T-helper 17 cell (primary cell): ENCODE measurements at regions not wholly inside any gene's neighbourhood (a gene's known extent, or its start where the extent isn't known, plus 50 kb on each side); places are given as distances from the start of the nearest gene placed in this dataset.

Source experiments
- ATAC-seq: fragments of 150-1000 bp; cut with Tn5 transposase; 2 replicates; pipeline ENCODE4 v1.10.0; 2021; ENCODE audit warnings: mild to moderate bottlenecking, moderate library complexity
- DNase-seq, 3 donors: peaks; one replicate each; pipeline versions ENCODE4 v3.0.0 to v3.0.0-alpha.2; 2020 to 2021
- H3K9me3 ChIP-seq: one replicate; pipeline ENCODE4 v1.7.0; 2013; ENCODE audit warnings: low read length, mild to moderate bottlenecking; ENCODE audit not compliant: control insufficient read depth, poor library complexity, severe bottlenecking
- H3K27ac Mint-ChIP-seq: one replicate; pipeline ENCODE4 v1.8.0; 2022; ENCODE audit warnings: mild to moderate bottlenecking, moderate library complexity, mixed read lengths
- H3K27me3 Mint-ChIP-seq: one replicate; pipeline ENCODE4 v1.8.0; 2022; ENCODE audit warnings: mixed read lengths
- H3K36me3 Mint-ChIP-seq: one replicate; pipeline ENCODE4 v1.8.0; 2022; ENCODE audit warnings: low read depth, mixed read lengths
- H3K4me1 Mint-ChIP-seq: one replicate; pipeline ENCODE4 v1.8.0; 2022; ENCODE audit warnings: mild to moderate bottlenecking, mixed read lengths
- H3K4me3 Mint-ChIP-seq: one replicate; pipeline ENCODE4 v1.8.0; 2022; ENCODE audit warnings: mild to moderate bottlenecking, moderate library complexity, mixed read lengths

DNA sequence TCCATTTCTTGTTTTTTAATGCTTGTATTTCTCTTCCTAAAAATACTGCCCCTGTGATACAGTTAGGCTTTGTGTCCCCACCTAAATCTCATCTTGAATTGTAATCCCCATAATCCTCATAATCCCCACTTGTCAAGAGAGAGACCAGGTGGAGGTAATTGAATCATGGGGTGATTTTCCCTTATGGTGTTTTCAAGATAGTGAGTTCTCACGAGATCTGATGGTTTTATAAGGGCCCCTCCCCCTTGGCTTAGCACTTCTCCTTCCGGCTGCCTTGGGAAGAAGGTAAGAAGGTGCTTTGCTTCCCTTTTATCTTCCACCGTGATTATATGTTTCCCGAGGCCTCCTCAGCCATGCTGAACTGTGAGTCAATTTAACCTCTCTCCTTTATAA, 227.4 kb downstream of the MAN2A1 start:
- Mint-ChIP-seq H3K4me1 (peaks cover 16% of the 10 kb centered on the region), H3K27me3 (no peaks in the 10 kb centered on the region)

DNA sequence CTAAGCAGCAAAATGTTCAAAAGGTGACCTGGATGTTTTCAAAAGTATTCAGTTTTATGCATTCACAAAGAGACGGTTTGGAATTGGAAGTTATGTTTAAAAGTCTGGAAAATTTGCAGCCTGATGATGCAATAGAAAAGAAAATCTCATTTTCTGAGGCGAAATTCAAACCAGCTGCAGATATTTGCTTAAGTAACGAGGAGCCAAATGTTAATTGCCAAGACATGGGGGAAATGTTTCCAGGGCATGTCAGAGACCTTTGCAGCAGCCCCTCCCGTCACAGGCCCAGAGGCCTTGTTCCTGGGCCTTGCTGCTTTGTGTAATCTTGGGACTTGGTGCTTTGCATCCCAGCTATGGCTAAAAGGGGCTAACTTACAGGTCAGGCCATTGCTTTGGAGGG, 228.2 kb downstream of the MAN2A1 start:
- Mint-ChIP-seq H3K36me3 (no peaks in the 10 kb centered on the region), H3K27me3 (no peaks in the 10 kb centered on the region), H3K27ac (no peak overlapping the region), H3K4me1 (peaks cover 23% of the 10 kb centered on the region), H3K4me3 (no peak overlapping the region)
- ATAC-seq: no peak
- no peaks in the 10 kb centered on the region for H3K9me3 ChIP-seq
- no peak for DNase-seq

More for the DNA sequence above, 227.4 kb downstream of the MAN2A1 start:
- no peak for ATAC-seq
- H3K9me3 ChIP-seq: no peaks in the 10 kb centered on the region
- no peaks in the 10 kb centered on the region for H3K36me3 Mint-ChIP-seq
- DNase-seq: no peak
- peak overlapping the region; percentile 14 for H3K27ac Mint-ChIP-seq
- no peak overlapping the region for H3K4me3 Mint-ChIP-seq

DNA sequence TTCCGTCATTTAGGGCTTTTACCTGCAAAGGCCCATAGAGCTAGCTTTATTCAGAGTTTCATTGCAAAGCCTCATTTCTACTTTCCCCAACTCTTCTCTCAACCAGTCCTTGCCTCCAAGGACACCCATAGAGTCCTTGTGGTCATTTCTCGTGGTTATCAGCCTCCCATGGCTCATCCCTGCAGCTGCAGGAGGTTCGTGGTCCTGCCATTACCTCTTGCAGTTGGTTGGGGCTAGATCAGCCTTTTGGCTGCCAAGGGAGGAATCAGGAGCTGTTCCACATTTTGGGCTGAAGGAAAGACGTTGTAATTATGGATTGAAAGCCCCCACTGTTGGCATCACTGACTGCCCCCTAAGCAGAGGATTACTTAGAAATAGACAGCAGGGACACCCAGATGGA, 231.0 kb downstream of the MAN2A1 start:
- DNase-seq (no peak), ATAC-seq (no peak)
- peaks cover 28% of the 10 kb centered on the region for H3K4me1 Mint-ChIP-seq
- peak overlapping the region; percentile 95 for H3K27ac Mint-ChIP-seq
- H3K9me3 ChIP-seq: no peaks in the 10 kb centered on the region
- no peaks in the 10 kb centered on the region for H3K36me3 Mint-ChIP-seq
- no peak overlapping the region for H3K4me3 Mint-ChIP-seq
- peaks cover 8% of the 10 kb centered on the region for H3K27me3 Mint-ChIP-seq

DNA sequence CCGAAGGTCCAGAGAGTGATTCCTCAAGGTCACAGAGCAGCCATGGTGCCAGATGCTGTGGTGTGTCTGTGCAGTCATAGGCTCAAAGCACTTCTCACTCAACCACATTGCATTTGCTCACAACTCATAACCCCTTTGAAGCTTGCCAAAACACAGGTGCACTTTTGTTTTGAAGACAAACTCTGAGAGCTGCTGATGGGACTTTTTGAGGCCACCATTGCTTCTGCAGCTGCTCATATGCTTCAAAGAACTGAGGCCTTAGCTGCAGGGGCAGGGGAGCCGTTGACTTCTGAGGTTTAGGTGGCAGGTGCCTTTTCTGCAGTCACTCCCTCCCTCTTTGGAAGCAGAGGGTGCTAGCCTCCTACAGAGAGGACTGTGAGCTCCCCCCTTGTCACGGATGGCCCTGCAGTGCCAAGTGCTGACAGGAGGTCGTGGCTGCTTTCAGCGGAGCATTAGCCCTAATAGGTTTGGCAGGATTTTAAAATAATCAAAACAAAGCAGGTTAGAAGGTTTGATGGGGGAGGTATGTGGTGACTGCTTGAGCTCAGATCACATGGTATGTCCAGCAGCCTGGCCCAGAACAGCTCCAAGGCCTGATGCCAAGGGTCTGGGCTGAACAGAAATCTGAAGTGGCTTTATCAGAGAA, 232.1 kb downstream of the MAN2A1 start:
- Mint-ChIP-seq H3K27me3 (peaks cover 12% of the 10 kb centered on the region), H3K4me1 (peaks cover 25% of the 10 kb centered on the region), H3K4me3 (peak overlapping the region; percentile 81), H3K27ac (peak overlapping the region; percentile 95), H3K36me3 (no peaks in the 10 kb centered on the region)
- ATAC-seq: peak; percentile 90
- no peaks in the 10 kb centered on the region for H3K9me3 ChIP-seq
- peak in 2 of 3 donors; percentile 9 to 27 for DNase-seq

DNA sequence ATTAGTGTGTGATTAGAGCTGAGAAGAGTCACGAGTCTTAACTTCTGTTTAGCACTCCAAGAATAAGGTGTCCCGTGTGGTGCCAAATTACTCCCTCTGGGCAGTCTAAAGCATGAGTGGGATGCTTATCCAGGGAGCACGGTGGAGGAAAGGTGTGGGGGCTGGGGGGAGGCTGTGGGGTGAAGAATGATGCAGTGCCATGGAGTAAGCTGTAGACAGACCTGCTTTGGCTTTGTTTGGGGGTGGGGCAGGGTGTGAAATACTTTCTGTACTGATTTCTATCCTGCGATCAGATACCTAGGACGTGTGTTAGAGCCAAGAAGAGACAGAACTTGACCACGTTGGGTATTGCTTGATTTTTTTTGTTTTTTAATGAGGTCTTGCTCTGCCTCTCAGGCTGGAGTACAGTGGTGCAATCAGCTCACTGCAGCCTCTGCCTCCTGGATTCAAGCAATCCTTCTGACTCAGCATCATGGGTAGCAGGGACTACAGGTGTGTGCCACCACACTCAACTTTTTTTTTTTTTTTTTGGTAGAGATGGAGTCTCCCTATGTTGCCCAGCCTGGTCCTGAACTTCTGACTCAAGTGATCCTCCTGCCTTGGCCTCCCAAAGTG, 232.8 kb downstream of the MAN2A1 start:
- Mint-ChIP-seq H3K4me1 (peaks cover 23% of the 10 kb centered on the region), H3K27me3 (peaks cover 13% of the 10 kb centered on the region), H3K4me3 (peak overlapping the region; percentile 81), H3K27ac (peak overlapping the region; percentile 95), H3K36me3 (no peaks in the 10 kb centered on the region)
- DNase-seq: no peak
- no peaks in the 10 kb centered on the region for H3K9me3 ChIP-seq
- ATAC-seq: no peak

DNA sequence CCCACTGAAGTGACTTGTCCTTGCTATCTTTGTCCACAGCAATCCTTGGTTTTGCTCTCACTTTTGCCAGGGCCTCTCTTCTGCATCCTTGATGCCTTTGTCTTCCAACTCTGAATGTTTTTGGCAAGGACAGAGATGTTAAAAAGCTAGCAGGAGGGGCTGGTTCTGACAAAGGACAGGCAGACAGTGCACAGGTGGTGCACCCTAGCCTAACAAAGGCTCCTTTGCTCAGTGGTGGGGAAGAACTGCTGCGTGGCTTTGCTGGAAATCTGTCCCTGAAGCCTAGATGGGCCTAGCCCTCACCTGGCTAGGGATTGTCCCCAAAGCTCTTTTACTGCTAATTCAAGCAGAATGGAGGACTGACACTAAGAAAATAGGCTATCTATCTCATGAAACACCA, 233.5 kb downstream of the MAN2A1 start:
- H3K36me3 Mint-ChIP-seq: no peaks in the 10 kb centered on the region
- H3K27me3 Mint-ChIP-seq: peaks cover 16% of the 10 kb centered on the region
- DNase-seq: no peak
- H3K9me3 ChIP-seq: no peaks in the 10 kb centered on the region
- peaks cover 23% of the 10 kb centered on the region for H3K4me1 Mint-ChIP-seq
- H3K27ac Mint-ChIP-seq: peak overlapping the region; percentile 95
- ATAC-seq: no peak
- no peak overlapping the region for H3K4me3 Mint-ChIP-seq

DNA sequence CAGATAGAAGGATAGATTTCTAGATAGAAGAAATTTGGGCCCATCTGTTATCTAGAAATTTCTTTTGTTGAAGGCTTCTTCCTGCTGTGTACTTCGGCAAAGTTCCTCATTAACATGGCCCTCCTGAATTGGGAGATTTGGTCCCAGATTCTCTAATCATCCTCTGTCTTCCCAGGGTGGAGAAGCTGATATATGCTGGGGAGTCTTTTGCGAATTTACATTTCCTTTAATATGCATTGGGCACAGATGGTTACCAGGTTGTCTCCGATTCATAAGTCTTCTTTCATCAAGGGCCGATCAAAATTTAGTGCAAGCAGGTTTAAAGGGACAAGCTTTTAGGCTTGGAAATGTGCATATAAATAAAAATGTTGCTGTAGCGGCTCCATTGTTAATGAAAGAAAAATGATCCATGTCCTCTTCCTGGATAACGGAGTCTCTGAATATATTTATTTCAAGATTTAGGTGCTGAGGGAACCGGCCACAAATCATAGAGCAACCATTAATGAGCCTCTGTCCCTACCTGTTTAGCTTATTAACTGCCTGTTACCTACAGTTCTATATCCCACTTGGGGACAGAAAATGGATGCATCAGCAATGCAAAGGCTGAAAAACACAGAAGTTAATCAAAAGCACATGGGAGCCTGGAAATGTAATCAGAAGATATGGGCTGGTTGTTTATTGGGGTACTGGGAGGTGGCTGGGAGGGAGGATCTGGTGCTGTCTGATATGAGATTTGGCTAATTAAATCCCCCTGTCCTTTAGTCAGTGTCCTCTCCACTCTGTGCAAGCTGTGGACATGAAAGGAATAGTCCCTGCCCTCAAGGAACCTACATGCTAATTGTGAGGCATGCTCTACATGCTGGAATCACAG, 234.7 kb downstream of the MAN2A1 start:
- no peak overlapping the region for H3K4me3 Mint-ChIP-seq
- DNase-seq (no peak), ATAC-seq (no peak)
- H3K27me3 Mint-ChIP-seq: peaks cover 16% of the 10 kb centered on the region
- H3K36me3 Mint-ChIP-seq: no peaks in the 10 kb centered on the region
- no peak overlapping the region for H3K27ac Mint-ChIP-seq
- H3K4me1 Mint-ChIP-seq: peaks cover 21% of the 10 kb centered on the region
- no peaks in the 10 kb centered on the region for H3K9me3 ChIP-seq

DNA sequence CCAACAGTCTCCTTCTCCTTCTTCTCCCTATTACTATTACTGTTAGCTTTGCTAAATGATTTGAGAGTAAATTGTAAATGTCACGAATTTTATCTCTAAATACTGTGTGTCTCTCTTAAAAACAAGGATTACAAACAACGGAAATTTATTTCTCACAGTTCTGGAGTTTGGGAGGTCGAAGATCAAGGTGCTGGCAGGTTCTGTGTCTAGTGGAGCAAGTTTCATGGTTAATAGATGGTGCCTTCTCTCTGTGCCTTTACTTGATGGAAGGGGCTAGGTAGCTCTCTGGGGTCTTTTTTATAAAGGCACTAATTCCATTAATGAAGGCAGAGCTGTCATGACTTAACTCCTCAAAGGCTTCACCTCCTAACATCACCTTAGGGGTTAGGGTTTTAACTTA, 237.9 kb downstream of the MAN2A1 start:
- Mint-ChIP-seq H3K4me1 (peaks cover 7% of the 10 kb centered on the region), H3K27ac (no peak overlapping the region), H3K36me3 (no peaks in the 10 kb centered on the region), H3K4me3 (no peak overlapping the region), H3K27me3 (peaks cover 16% of the 10 kb centered on the region)
- H3K9me3 ChIP-seq: no peaks in the 10 kb centered on the region
- no peak for DNase-seq
- no peak for ATAC-seq

DNA sequence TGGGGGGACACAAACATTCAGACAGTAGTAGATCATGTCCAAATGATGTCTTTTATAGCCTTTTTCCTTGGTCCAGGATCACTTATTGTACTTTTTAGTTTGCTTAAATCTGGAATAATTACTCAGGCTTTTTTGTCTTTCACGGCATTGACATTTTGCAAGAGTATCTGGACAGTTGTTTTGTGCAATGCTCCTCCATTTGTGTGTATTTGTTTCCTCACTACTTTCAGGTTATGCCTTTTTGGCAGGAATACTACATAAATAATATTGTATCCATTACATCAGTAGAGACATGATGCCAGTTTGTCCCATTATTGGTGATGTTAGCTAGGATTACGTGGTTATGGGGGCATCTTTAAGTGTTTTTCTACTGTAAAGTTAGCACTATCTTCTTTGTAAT, 238.3 kb downstream of the MAN2A1 start:
- Mint-ChIP-seq H3K27me3 (peaks cover 16% of the 10 kb centered on the region), H3K36me3 (no peaks in the 10 kb centered on the region), H3K4me3 (no peak overlapping the region), H3K4me1 (peaks cover 6% of the 10 kb centered on the region), H3K27ac (no peak overlapping the region)
- H3K9me3 ChIP-seq: no peaks in the 10 kb centered on the region
- ATAC-seq (no peak), DNase-seq (no peak)

DNA sequence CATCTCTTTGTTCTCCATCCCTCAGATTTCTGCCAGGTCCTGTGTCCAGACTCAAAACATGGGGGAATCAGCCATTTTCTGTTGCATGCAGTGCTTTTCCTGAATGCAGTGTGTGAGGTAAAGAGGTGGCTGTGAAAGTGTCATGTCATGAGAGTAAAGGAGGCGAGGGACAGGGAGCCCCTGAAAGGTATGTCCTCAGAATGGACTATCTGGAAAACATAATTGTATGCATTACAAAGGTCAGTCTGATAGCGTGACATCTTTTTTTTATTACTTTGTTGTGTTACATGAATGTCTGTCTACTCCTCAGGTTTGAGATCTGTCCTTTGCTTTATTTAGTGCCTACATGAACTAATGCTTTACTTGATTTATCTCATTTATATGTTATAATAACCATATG, 239.1 kb downstream of the MAN2A1 start:
- DNase-seq: no peak
- no peaks in the 10 kb centered on the region for H3K9me3 ChIP-seq
- Mint-ChIP-seq H3K36me3 (no peaks in the 10 kb centered on the region), H3K4me1 (peaks cover 2% of the 10 kb centered on the region), H3K27me3 (peaks cover 16% of the 10 kb centered on the region), H3K27ac (no peak overlapping the region), H3K4me3 (no peak overlapping the region)
- ATAC-seq: no peak

DNA sequence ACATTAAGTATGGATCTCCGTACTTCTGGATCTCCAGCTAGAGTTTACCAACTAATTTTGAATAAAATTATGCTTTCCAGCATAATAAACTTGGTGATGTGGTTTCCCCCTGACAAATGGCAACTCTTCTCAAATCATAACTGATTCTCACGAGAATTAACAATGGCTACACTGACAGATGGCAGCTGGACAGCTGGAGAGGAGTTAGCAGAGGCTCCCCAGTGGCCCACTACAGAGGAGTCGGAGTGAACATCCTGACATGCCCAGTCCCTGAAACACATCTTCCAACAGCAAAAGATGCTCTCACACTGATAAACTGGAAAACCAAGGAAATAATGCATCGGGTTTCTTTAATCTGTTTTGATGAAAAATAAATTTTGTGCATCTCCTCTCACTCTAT, 239.6 kb downstream of the MAN2A1 start:
- Mint-ChIP-seq H3K27me3 (peaks cover 16% of the 10 kb centered on the region), H3K4me3 (no peak overlapping the region), H3K36me3 (no peaks in the 10 kb centered on the region), H3K27ac (no peak overlapping the region), H3K4me1 (no peaks in the 10 kb centered on the region)
- no peaks in the 10 kb centered on the region for H3K9me3 ChIP-seq
- DNase-seq (no peak), ATAC-seq (no peak)

DNA sequence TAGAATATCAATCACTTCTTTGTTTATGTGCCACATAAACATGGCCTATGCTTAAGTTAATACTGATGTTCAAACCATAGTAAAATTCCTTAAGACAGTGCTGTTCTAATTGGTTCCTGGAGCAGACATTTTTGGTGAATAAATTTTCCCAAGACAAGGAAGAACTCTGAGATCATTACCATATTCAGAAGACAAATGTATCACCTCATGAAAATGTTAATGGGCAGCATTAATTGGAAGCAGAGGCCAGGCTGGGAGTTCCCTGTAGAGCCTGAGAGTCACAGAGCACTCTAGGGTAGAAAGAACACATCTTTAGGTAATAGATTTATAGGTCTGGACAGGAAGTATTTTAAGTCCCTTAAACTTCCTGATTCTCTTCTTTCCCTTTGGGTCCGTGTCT, 240.2 kb downstream of the MAN2A1 start:
- Mint-ChIP-seq H3K36me3 (no peaks in the 10 kb centered on the region), H3K4me1 (no peaks in the 10 kb centered on the region), H3K4me3 (no peak overlapping the region), H3K27ac (no peak overlapping the region), H3K27me3 (peaks cover 14% of the 10 kb centered on the region)
- ATAC-seq: no peak
- H3K9me3 ChIP-seq: no peaks in the 10 kb centered on the region
- no peak for DNase-seq

DNA sequence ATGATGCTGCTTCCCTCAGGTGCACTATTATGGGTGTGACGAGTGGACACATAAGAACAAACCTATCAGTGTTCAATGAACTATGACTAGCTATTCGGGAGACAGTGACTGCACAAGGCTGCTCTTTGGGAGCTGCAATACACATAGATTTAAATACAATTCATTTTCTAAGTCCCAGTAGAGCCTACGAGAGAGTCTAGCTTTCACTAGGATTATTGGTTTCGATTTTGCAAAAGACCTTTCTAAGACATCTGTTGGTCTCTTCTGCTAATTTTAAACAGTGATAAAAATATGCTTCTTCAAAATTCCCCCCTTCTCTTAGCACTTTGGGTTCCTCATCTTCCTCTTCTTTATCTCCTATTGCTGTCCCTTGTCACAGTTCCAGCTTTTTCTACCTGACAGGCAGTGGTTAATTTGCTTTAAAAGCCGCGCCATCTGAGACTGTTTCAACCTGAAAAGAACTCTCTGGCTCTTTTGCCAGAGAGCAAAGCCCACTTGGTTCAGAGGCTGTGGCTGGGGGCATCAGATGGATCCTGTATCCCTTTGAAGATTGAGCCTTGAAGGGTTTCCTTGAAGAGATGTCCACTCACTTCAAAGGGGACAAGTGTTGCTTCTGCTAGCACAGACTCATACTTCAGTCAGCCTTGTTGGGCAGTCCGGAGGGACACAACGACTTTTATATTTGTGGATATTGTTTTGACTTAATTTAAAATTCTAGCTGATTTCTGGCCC, 241.5 kb downstream of the MAN2A1 start:
- no peak for ATAC-seq
- peaks cover 2% of the 10 kb centered on the region for H3K4me1 Mint-ChIP-seq
- H3K27me3 Mint-ChIP-seq: peaks cover 11% of the 10 kb centered on the region
- no peak overlapping the region for H3K27ac Mint-ChIP-seq
- no peak overlapping the region for H3K4me3 Mint-ChIP-seq
- H3K36me3 Mint-ChIP-seq: no peaks in the 10 kb centered on the region
- no peak for DNase-seq
- no peaks in the 10 kb centered on the region for H3K9me3 ChIP-seq
